IMR-90 (cell line): ENCODE measurements at regions not wholly inside any gene's neighbourhood (a gene's known extent, or its start where the extent isn't known, plus 50 kb on each side); places are given as distances from the start of the nearest gene placed in this dataset.

Experiments used
- ATAC-seq: fragments of 200-7000 bp; cut with Tn5 transposase; 2 replicates; pipeline ENCODE4 v1.9.1; 2020; ENCODE audit warnings: low read depth, mild to moderate bottlenecking, moderate library complexity
- BruUV-seq: library from RNA; stranded (reverse); fragments of 400-500 nt; replicated peaks from 2 replicates; lab custom pipeline; 2021; lab: Mats Ljungman, UMichigan
- CTCF ChIA-PET: fragments of 300-600 bp; formaldehyde crosslinking; extraction: SDS; loops from one replicate; lab custom pipeline; 2021; ENCODE audit warnings: antibody characterized with exemption; lab: Yijun Ruan, JAX
- POLR2A ChIA-PET: fragments of 300-600 bp; sonication (Branson Sonifier 250); formaldehyde crosslinking; loops from one replicate; lab custom pipeline; 2022; ENCODE audit warnings: antibody characterized with exemption; ENCODE audit not compliant: unreplicated experiment; lab: Charles Lee
- DNase-seq: peaks from one replicate; pipeline ENCODE4 v3.0.0; 2013
- H2AFZ ChIP-seq: replicated peaks from 2 replicates; pipeline ENCODE3; 2013; ENCODE audit warnings: low read length, mild to moderate bottlenecking; ENCODE audit not compliant: poor library complexity
- H2AK5ac ChIP-seq: 2 replicates; pipeline ENCODE4 v1.6.1; 2013; ENCODE audit warnings: low read depth, low read length, inconsistent platforms
- H2AK9ac ChIP-seq: replicated peaks from 2 replicates; pipeline ENCODE3; 2013; ENCODE audit warnings: mild to moderate bottlenecking, low read depth, low read length, moderate library complexity; ENCODE audit not compliant: poor library complexity
- H2BK120ac ChIP-seq: 2 replicates; pipeline ENCODE4 v1.6.1; 2013; ENCODE audit warnings: low read depth, low read length, inconsistent platforms
- H2BK15ac ChIP-seq: 3 replicates; pipeline ENCODE4 v1.6.1; 2013; ENCODE audit warnings: low read depth, low read length, inconsistent platforms
- H2BK20ac ChIP-seq: 2 replicates; pipeline ENCODE4 v1.6.1; 2013; ENCODE audit warnings: low read depth, mild to moderate bottlenecking, inconsistent platforms, low read length, moderate library complexity
- H2BK5ac ChIP-seq: 2 replicates; pipeline ENCODE4 v1.6.1; 2013; ENCODE audit warnings: mild to moderate bottlenecking, low read depth, low read length, inconsistent platforms; ENCODE audit not compliant: poor library complexity, severe bottlenecking
- H3K14ac ChIP-seq: replicated peaks from 2 replicates; pipeline ENCODE4 v1.6.1; 2013; ENCODE audit warnings: low read depth, low read length, inconsistent platforms
- H3K18ac ChIP-seq: 2 replicates; pipeline ENCODE4 v1.6.1; 2013; ENCODE audit warnings: low read depth, low read length, control low read depth
- H3K23ac ChIP-seq: 2 replicates; pipeline ENCODE4 v1.6.1; 2013; ENCODE audit warnings: low read depth, low read length, inconsistent platforms
- H3K27ac ChIP-seq: 2 replicates; pipeline ENCODE4 v1.5.1; 2013; ENCODE audit warnings: mild to moderate bottlenecking, control low read depth, low read length; ENCODE audit not compliant: insufficient read depth
- H3K27me3 ChIP-seq: 2 replicates; pipeline ENCODE4 v1.6.1; 2013; ENCODE audit warnings: low read length; ENCODE audit not compliant: control insufficient read depth, insufficient read depth
- H3K36me3 ChIP-seq: 2 replicates; pipeline ENCODE4 v1.6.1; 2013; ENCODE audit warnings: low read length, mixed read lengths; ENCODE audit not compliant: control insufficient read depth, insufficient read depth
- H3K4ac ChIP-seq: 2 replicates; pipeline ENCODE4 v1.6.1; 2013; ENCODE audit warnings: low read depth, low read length, inconsistent platforms
- H3K4me1 ChIP-seq: 2 replicates; pipeline ENCODE4 v1.6.1; 2013; ENCODE audit warnings: low read length, mixed read lengths; ENCODE audit not compliant: control insufficient read depth, insufficient read depth
- H3K4me2 ChIP-seq: 2 replicates; pipeline ENCODE4 v1.6.1; 2013; ENCODE audit warnings: low read depth, mild to moderate bottlenecking, control low read depth, low read length, moderate library complexity
- H3K4me3 ChIP-seq: 2 replicates; pipeline ENCODE4 v1.5.1; 2013; ENCODE audit warnings: low read depth, mild to moderate bottlenecking, control low read depth, low read length, moderate library complexity; ENCODE audit not compliant: insufficient read depth
- H3K56ac ChIP-seq: 2 replicates; pipeline ENCODE4 v1.6.1; 2013; ENCODE audit warnings: low read length, inconsistent platforms; ENCODE audit not compliant: insufficient read depth; ENCODE audit errors: extremely low read depth
- H3K79me1 ChIP-seq, 2 experiments: 2 replicates each; pipeline ENCODE4 v1.6.1; 2013; ENCODE audit warnings: low read length in 2 of 2, inconsistent platforms in 1 of 2, low read depth in 1 of 2
- H3K9ac ChIP-seq: 2 replicates; pipeline ENCODE4 v1.6.1; 2013; ENCODE audit warnings: low read depth, low read length, control low read depth
- H3K9me1 ChIP-seq: 2 replicates; pipeline ENCODE4 v1.6.1; 2013; ENCODE audit warnings: low read length, inconsistent platforms; ENCODE audit not compliant: insufficient read depth
- H3K9me3 ChIP-seq: 2 replicates; pipeline ENCODE4 v1.6.1; 2013; ENCODE audit warnings: low read length; ENCODE audit not compliant: control insufficient read depth, insufficient read depth
- H4K20me1 ChIP-seq: 2 replicates; pipeline ENCODE4 v1.6.1; 2013; ENCODE audit warnings: low read length, inconsistent platforms; ENCODE audit not compliant: insufficient read depth
- H4K5ac ChIP-seq: 2 replicates; pipeline ENCODE4 v1.6.1; 2013; ENCODE audit warnings: mild to moderate bottlenecking, low read depth, low read length, control low read depth
- H4K8ac ChIP-seq, 2 experiments: 2 replicates each; pipeline ENCODE4 v1.6.1; 2013; ENCODE audit warnings: low read depth in 2 of 2, low read length in 2 of 2, control low read depth in 1 of 2, inconsistent platforms in 1 of 2
- H4K91ac ChIP-seq: 2 replicates; pipeline ENCODE4 v1.6.1; 2013; ENCODE audit warnings: low read depth, low read length, inconsistent platforms; ENCODE audit not compliant: insufficient read depth
- CEBPB ChIP-seq: IDR thresholded peaks from 2 replicates; pipeline ENCODE4 v1.6.1; 2012; ENCODE audit warnings: low read depth, low read length, improper control_type of control experiment
- MAZ ChIP-seq: IDR thresholded peaks from 2 replicates; pipeline ENCODE4 v1.6.1; 2012; ENCODE audit warnings: low read depth, mild to moderate bottlenecking, low read length, improper control_type of control experiment, moderate library complexity, borderline replicate concordance
- NFE2L2 ChIP-seq: fragments of 150-350 bp; IDR thresholded peaks from 2 replicates; pipeline ENCODE4 v1.6.1; 2016; ENCODE audit warnings: low read depth, mild to moderate bottlenecking, low read length
- RAD21 ChIP-seq: IDR thresholded peaks from 2 replicates; pipeline ENCODE4 v1.6.1; 2012; ENCODE audit warnings: low read length, improper control_type of control experiment
- RCOR1 ChIP-seq: IDR thresholded peaks from 2 replicates; pipeline ENCODE4 v1.6.1; 2012; ENCODE audit warnings: mild to moderate bottlenecking, low read length, improper control_type of control experiment; ENCODE audit not compliant: insufficient replicate concordance
- SMC3 ChIP-seq: fragments of 150-350 bp; IDR thresholded peaks from 2 replicates; pipeline ENCODE4 v1.6.1; 2016; ENCODE audit warnings: low read depth, mild to moderate bottlenecking, antibody characterized with exemption, low read length, moderate library complexity
- WGBS, 2 experiments: methylation state at CpG; one replicate each; pipeline versions ENCODE4 v1.1.5 to v1.1.7; 2013; ENCODE audit warnings: missing lambda C conversion rate in 2 of 2; ENCODE audit not compliant: insufficient read length in 1 of 2; ENCODE audit errors: extremely low coverage in 2 of 2; 5-methylcytosine and 5-hydroxymethylcytosine counted together
- dilution Hi-C: fragments of 300-500 bp; cut with HindIII; formaldehyde crosslinking; loops from one replicate; pipeline ENCODE4 v1.14.3; 2018; ENCODE audit warnings: low sequenced_read_pairs; ENCODE audit not compliant: unreplicated experiment
- in situ Hi-C: fragments of 300-500 bp; cut with MboI; formaldehyde crosslinking; loops from 3 replicates; pipeline ENCODE4 v1.14.3; 2019; ENCODE audit warnings: low sequenced_read_pairs, inconsistent platforms, mixed read lengths
- intact Hi-C: fragments of 100-400 bp; cut with micrococcal nuclease; formaldehyde crosslinking; loops from 2 replicates; pipeline ENCODE4 v1.10.0; 2022

DNA sequence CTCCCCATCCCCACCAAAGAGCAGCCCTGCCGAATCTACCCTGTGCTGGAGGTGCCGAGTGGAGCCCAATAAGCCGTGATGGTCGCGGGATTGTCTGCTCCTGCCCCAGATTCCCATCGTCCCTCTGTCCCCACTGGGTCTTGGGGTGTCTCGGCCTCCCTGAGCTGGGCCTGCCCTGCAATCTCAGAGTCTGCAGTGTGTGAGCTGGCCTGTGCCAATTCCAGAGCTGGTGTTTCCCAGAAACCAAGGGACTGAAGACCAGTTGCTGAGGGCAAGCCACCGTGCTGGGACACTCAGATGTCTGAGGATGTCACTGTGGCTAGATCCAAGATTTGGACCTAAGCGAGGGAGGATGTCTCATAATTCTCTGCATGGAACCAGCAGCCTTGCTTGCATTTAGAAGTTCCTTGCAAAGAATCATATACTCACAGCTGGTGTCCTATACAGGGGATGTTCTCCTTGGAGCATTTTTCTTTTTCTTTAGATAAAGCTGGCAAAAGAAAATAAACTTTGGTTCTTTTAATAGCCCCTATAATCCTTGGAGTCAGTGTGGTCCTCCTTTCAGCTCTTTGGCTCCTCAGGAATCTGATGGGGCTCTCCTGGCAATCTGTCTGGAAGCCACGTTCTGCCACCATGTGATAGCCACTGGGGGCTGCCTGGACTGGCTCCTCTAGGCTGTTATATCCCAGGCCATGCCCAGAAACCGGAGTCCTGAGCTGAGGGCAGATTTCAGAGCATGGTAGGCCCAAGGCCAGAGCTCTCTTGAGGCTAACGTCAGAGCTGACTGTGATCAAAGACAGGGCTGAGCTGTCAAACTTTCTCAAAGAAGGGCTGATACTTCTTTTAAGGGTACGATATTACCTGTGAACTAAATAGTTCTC lies 140.1 kb upstream of the HAAO start:
- H3K4ac ChIP-seq, result peak overlapping the region; percentile 58
- TF ChIP-seq SMC3, result no peak
- TF ChIP-seq MAZ, result no peak
- no peak for TF ChIP-seq RCOR1
- no peak for TF ChIP-seq NFE2L2
- TF ChIP-seq CEBPB, result no peak
- no peak for TF ChIP-seq RAD21
- no peak overlapping the region for H3K4me3 ChIP-seq
- no peaks in the 10 kb centered on the region for H4K20me1 ChIP-seq
- peak overlapping the region; percentile 18; the same call in 1 of the 2 replicates for H3K23ac ChIP-seq
- H4K91ac ChIP-seq, result peak overlapping the region; percentile 17
- in situ Hi-C loops (no loop called here), dilution Hi-C loops (no loop called here), intact Hi-C loops (no loop called here)
- H3K79me1 ChIP-seq, result no peaks in the 10 kb centered on the region
- POLR2A ChIA-PET, result no interaction called here
- H2AFZ ChIP-seq, result peak overlapping the region; percentile 67
- no peak overlapping the region for H3K56ac ChIP-seq
- H3K9ac ChIP-seq, result no peak overlapping the region
- peaks cover 25% of the 10 kb centered on the region for H3K9me1 ChIP-seq
- peak overlapping the region in 1 of 2 experiments; percentile 70; a peak in 2 of 4 replicates for H4K8ac ChIP-seq
- H2AK9ac ChIP-seq, result peak overlapping the region; percentile 35
- H3K14ac ChIP-seq, result peak overlapping the region; percentile 54
- H3K4me1 ChIP-seq, result peaks cover 37% of the 10 kb centered on the region
- no peak overlapping the region for H3K4me2 ChIP-seq
- no peaks in the 10 kb centered on the region for H3K36me3 ChIP-seq
- H4K5ac ChIP-seq, result no peak overlapping the region; the same call in 1 of the 2 replicates
- peak overlapping the region; percentile 60; the same call in 1 of the 3 replicates for H2BK15ac ChIP-seq
- no peaks in the 10 kb centered on the region for H3K27me3 ChIP-seq
- H3K9me3 ChIP-seq, result no peaks in the 10 kb centered on the region
- 75% methylated on average over 9 of the region's 13 CpGs; no CpG with 5 or more reads in 1 of the 2 experiments for WGBS, 2 experiments
- H3K27ac ChIP-seq, result no peak overlapping the region
- ATAC-seq, result peak; percentile 15; the same call in 1 of the 2 replicates
- peak overlapping the region; percentile 55 for H3K18ac ChIP-seq
- H2BK5ac ChIP-seq, result peak overlapping the region; percentile 17
- H2BK20ac ChIP-seq, result peak overlapping the region; percentile 61
- H2BK120ac ChIP-seq, result peak overlapping the region; percentile 36; the same call in 1 of the 2 replicates
- peak overlapping the region; percentile 24 for H2AK5ac ChIP-seq
- BruUV-seq, result no TSS peak
- CTCF ChIA-PET, result interaction anchor here (0.6 to 1.3 kb wide), 2 partner anchors 75 to 546 kb away, joined by 3 read pairs; no protein-coding TSS in a partner anchor
- DNase-seq, result peak; percentile 28
